NT2/D1 (cell line): ENCODE measurements at regions not wholly inside any gene's neighbourhood (a gene's known extent, or its start where the extent isn't known, plus 50 kb on each side); places are given as distances from the start of the nearest gene placed in this dataset.

ENCODE experiments used
- SUZ12 ChIP-seq: IDR thresholded peaks from 2 replicates; pipeline ENCODE4 v1.6.1; 2011; ENCODE audit not compliant: insufficient read length, insufficient read depth; ENCODE audit errors: extremely low read depth
- YY1 ChIP-seq: IDR thresholded peaks from 2 replicates; pipeline ENCODE4 v1.6.1; 2011; ENCODE audit not compliant: insufficient read length, insufficient read depth
- ZNF274 ChIP-seq: IDR thresholded peaks from 2 replicates; pipeline ENCODE4 v1.6.1; 2011; ENCODE audit warnings: mild to moderate bottlenecking, low read depth, low read length

DNA sequence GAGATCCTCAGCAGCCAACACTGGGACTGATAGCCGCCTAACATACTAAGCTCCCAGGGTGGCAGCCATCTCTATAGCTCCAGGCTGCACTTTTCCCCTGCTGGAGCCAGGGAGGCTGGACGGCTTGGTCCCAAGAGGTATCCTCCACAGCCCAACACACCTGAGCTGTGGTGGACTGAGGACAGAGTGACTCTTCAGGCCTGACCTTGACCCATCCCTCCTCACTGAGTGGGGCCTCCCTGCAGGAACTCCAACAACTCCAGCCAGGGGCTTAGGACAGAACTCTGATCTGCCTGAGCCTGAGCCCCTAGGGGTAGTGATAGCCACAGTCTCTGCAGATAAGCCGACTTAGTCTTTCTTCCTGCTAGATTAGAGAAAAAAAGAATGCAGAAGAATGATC lies 958.1 kb upstream of the PRR20A start:
- TF ChIP-seq SUZ12 (no peak), YY1 (no peak), ZNF274 (no peak)
